HG03196 (cell line): ENCODE measurements at regions not wholly inside any gene's neighbourhood (a gene's known extent, or its start where the extent isn't known, plus 50 kb on each side); places are given as distances from the start of the nearest gene placed in this dataset.
"Not testable (repeated sequence)": the region's sequence is repeated elsewhere in the genome, so short reads cannot be mapped to it uniquely, and the experiment has no call there.

ENCODE experiments used
- ATAC-seq: cut with Tn5 transposase; IDR thresholded peaks from one replicate; pipeline ENCODE4 v1.9.1; 2021; ENCODE audit not compliant: unreplicated experiment

- no peak for ATAC-seq
These were observed 497.0 kb downstream of the DTWD2 start for GRCh38 chr5:118491351-118491750.

GRCh38 chr5:118486647-118487225, 501.6 kb downstream of the DTWD2 start:
- no peak for ATAC-seq

GRCh38 chr5:118479285-118479684, 509.1 kb downstream of the DTWD2 start:
- no peak for ATAC-seq

GRCh38 chr5:118478852-118479251, 509.5 kb downstream of the DTWD2 start:
- no peak for ATAC-seq

GRCh38 chr5:118468085-118468484, 520.3 kb downstream of the DTWD2 start:
- no peak for ATAC-seq

GRCh38 chr5:118467103-118467502, 521.2 kb downstream of the DTWD2 start:
- no peak for ATAC-seq

GRCh38 chr5:118466418-118466817, 521.9 kb downstream of the DTWD2 start:
- no peak for ATAC-seq

- not testable (repeated sequence) for ATAC-seq
These were observed 526.1 kb downstream of the DTWD2 start for GRCh38 chr5:118462276-118462675.

GRCh38 chr5:118461436-118461835, 526.9 kb downstream of the DTWD2 start:
- no peak for ATAC-seq

GRCh38 chr5:118459490-118459889, 528.9 kb downstream of the DTWD2 start:
- no peak for ATAC-seq

- no peak for ATAC-seq
These were observed 532.3 kb downstream of the DTWD2 start for GRCh38 chr5:118456085-118456484.

GRCh38 chr5:118451697-118452247, 536.6 kb downstream of the DTWD2 start:
- no peak for ATAC-seq

- no peak for ATAC-seq
These were observed 537.6 kb downstream of the DTWD2 start for GRCh38 chr5:118450554-118451332.

GRCh38 chr5:118447350-118447749, 541.0 kb downstream of the DTWD2 start:
- ATAC-seq: no peak

GRCh38 chr5:118441956-118442355, 546.4 kb downstream of the DTWD2 start:
- ATAC-seq: no peak

GRCh38 chr5:118441034-118441433, 547.3 kb downstream of the DTWD2 start:
- ATAC-seq: no peak

- ATAC-seq: no peak
These were observed 547.9 kb downstream of the DTWD2 start for GRCh38 chr5:118440496-118440895.

GRCh38 chr5:118439831-118440230, 548.5 kb downstream of the DTWD2 start:
- no peak for ATAC-seq

GRCh38 chr5:118435131-118435530, 553.2 kb downstream of the DTWD2 start:
- no peak for ATAC-seq

GRCh38 chr5:118434522-118434921, 553.8 kb downstream of the DTWD2 start:
- no peak for ATAC-seq

GRCh38 chr5:118430076-118430475, 558.3 kb downstream of the DTWD2 start:
- ATAC-seq: no peak

GRCh38 chr5:118407958-118408357, 580.4 kb downstream of the DTWD2 start:
- no peak for ATAC-seq
